NB4 (cell line): ENCODE measurements at regions not wholly inside any gene's neighbourhood (a gene's known extent, or its start where the extent isn't known, plus 50 kb on each side); places are given as distances from the start of the nearest gene placed in this dataset.

Experiments
- DNase-seq: peaks from one replicate; pipeline ENCODE4 v3.0.0; 2010; ENCODE audit warnings: low read depth
- H3K4me3 ChIP-seq: one replicate; pipeline ENCODE4 v1.5.1; 2011; ENCODE audit warnings: mild to moderate bottlenecking, low read depth, low read length, moderate library complexity
- MYC ChIP-seq: IDR thresholded peaks from 2 replicates; pipeline ENCODE4 v1.6.1; 2011; ENCODE audit warnings: low read depth, low read length
- POLR2A ChIP-seq: IDR thresholded peaks from 2 replicates; pipeline ENCODE4 v1.6.1; 2011; ENCODE audit warnings: mild to moderate bottlenecking; ENCODE audit not compliant: insufficient read length; ENCODE audit errors: extremely low read depth
- TF ChIP-seq, protein P1 (sequence below): IDR thresholded peaks from one replicate; pipeline ENCODE4 v1.5.1; 2012; ENCODE audit warnings: low read depth, low read length
- TF ChIP-seq, protein P2 (sequence below): IDR thresholded peaks from 2 replicates; pipeline ENCODE4 v1.6.1; 2011; ENCODE audit warnings: low read depth, low read length

DNA sequence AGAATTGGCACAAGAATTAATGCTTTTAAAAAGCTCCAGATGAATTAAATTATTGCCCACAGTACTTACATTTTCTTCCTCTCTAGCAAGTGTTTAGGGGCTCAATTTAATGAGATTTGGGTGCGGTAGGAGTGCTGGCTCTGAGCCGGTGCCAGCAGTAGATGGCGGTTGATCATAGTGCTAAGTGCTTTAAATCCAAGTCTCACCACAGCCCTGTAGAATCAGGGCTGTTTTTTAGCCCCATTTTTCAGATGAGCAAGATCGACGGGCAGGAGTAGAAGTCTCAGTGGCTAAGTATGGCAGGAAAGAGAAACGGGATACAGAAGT, 136.9 kb upstream of the SALL4 start:
- H3K4me3 ChIP-seq = no peak overlapping the region
- TF ChIP-seq, protein P1, sequence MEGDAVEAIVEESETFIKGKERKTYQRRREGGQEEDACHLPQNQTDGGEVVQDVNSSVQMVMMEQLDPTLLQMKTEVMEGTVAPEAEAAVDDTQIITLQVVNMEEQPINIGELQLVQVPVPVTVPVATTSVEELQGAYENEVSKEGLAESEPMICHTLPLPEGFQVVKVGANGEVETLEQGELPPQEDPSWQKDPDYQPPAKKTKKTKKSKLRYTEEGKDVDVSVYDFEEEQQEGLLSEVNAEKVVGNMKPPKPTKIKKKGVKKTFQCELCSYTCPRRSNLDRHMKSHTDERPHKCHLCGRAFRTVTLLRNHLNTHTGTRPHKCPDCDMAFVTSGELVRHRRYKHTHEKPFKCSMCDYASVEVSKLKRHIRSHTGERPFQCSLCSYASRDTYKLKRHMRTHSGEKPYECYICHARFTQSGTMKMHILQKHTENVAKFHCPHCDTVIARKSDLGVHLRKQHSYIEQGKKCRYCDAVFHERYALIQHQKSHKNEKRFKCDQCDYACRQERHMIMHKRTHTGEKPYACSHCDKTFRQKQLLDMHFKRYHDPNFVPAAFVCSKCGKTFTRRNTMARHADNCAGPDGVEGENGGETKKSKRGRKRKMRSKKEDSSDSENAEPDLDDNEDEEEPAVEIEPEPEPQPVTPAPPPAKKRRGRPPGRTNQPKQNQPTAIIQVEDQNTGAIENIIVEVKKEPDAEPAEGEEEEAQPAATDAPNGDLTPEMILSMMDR = no peak
- TF ChIP-seq, protein P2, sequence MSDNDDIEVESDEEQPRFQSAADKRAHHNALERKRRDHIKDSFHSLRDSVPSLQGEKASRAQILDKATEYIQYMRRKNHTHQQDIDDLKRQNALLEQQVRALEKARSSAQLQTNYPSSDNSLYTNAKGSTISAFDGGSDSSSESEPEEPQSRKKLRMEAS = no peak
- TF ChIP-seq POLR2A = no peak
- TF ChIP-seq MYC = no peak
- no peak for DNase-seq

DNA sequence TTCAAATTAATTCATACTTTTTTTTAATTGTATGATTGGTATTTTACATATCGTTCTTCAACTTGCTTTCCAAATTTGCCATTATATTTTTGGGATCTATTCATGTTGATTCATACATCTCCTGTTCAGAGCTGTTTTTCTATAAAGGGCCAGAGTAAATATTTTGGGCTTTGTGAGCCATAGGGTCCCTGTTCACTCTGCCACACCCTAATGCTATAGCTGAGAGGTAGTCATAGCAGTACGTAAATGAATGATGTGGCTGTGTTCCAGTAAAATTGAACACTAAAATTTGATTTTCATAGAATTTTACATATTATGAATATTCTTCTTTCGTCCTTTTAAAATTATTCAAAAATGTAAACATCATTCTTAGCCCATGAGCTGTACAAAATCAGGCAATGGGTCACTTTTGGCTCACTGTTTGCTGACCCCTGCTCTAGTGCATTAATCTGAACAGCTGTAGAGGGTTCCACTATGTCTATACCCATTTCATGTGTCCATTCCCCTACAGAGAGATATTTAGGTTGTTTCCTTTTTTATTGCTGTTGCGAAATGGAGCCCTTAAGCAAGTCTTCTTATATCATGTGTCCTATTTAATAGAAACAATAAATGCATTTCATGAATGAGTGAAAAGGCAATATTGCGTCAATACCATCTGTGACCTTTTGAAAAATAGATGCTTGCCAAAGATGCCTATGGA, 136.4 kb upstream of the SALL4 start:
- H3K4me3 ChIP-seq = no peak overlapping the region
- no peak for TF ChIP-seq POLR2A
- TF ChIP-seq, protein P1 = no peak
- TF ChIP-seq, protein P2 = no peak
- TF ChIP-seq MYC = no peak
- DNase-seq = peak; percentile 33

DNA sequence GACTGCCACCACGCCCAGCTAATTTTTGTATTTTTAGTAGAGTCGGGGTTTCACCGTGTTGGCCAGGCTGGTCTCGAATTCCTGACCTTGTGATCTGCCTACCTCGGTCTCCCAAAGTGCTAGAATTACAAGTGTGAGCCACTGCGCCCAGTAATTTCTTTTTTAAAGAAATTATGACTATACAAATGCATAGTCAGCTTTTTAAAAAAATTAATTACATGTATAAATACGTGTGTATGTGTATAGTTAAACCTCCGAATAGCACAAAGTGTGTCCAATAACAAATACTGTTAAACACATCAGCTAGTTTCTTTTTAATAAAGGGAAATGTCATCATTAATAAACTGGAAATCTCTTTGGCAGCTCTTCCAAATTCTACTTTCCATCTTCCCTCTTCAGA, 135.5 kb upstream of the SALL4 start:
- TF ChIP-seq, protein P1 = no peak
- TF ChIP-seq, protein P2 = no peak
- TF ChIP-seq POLR2A (no peak), MYC (no peak)
- no peak for DNase-seq
- no peak overlapping the region for H3K4me3 ChIP-seq

DNA sequence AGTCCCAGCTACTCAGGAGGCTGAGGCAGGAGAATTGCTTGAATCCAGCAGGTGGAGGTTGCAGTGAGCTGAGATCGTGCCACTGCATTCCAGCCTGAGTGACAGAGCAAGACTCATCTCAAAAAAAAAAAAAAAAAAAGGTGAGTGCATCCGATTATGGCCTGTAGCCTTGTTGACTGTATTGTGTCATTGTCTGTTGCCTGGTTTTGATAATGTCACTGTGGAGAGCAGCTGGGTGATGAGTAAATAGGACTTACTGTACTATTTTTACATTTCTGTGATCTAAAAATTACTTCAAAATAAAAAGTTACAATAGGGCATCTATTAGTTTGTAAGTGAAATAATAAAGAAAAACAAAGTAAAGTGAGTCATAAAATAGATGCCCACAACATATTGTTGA, 134.1 kb upstream of the SALL4 start:
- no peak overlapping the region for H3K4me3 ChIP-seq
- TF ChIP-seq MYC = no peak
- TF ChIP-seq, protein P2 = no peak
- TF ChIP-seq, protein P1 = no peak
- TF ChIP-seq POLR2A = no peak
- no peak for DNase-seq

DNA sequence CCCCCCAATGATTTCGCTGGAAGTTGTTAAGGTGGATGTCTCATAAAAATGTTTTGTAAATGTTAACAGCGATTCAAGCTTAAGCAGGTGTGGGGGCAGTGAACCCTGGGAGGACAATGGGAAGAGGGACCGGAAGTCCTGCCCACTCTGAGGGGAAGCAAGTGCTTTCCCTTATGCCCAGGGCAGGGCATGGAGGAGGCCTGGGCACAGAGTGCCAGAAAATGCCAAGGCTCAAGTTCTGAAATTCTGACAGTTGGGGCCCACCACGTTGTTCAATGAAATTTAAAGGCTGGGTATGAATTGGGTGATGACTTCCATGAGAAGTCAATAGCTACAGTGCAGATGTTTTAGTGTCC, 132.7 kb upstream of the SALL4 start:
- DNase-seq = no peak
- TF ChIP-seq, protein P2 = no peak
- TF ChIP-seq POLR2A (no peak), MYC (no peak)
- TF ChIP-seq, protein P1 = no peak
- H3K4me3 ChIP-seq = no peak overlapping the region
